Liver (tissue), 8 donors: ENCODE measurements at regions not wholly inside any gene's neighbourhood (a gene's known extent, or its start where the extent isn't known, plus 50 kb on each side); places are given as distances from the start of the nearest gene placed in this dataset.

Experiments
- DNase-seq: peaks from one replicate; pipeline ENCODE4 v3.0.0-alpha.2; 2017; ENCODE audit warnings: low spot score
- H3K27ac ChIP-seq, 2 donors: one replicate each; pipeline ENCODE4 v1.7.0; 2013; ENCODE audit warnings: inconsistent platforms in 2 of 2, low read length in 2 of 2, control low read depth in 1 of 2, low read depth in 1 of 2, mild to moderate bottlenecking in 1 of 2
- H3K27me3 ChIP-seq, 4 donors: one replicate each; pipeline versions ENCODE4 v1.6.1 to v1.7.0; 2013; ENCODE audit warnings: low read length in 3 of 4, inconsistent platforms in 1 of 4, mild to moderate bottlenecking in 1 of 4, moderate library complexity in 1 of 4; ENCODE audit not compliant: control insufficient read depth in 4 of 4, insufficient read depth in 4 of 4
- H3K36me3 ChIP-seq, 4 donors: one replicate each; pipeline versions ENCODE4 v1.6.1 to v1.7.0; 2013; ENCODE audit warnings: low read length in 3 of 4, mild to moderate bottlenecking in 3 of 4, low read depth in 1 of 4, moderate library complexity in 1 of 4; ENCODE audit not compliant: control insufficient read depth in 4 of 4, insufficient read depth in 3 of 4
- H3K4me1 ChIP-seq, 4 donors: one replicate each; pipeline versions ENCODE4 v1.6.1 to v1.7.0; 2013; ENCODE audit warnings: low read length in 3 of 4, mild to moderate bottlenecking in 3 of 4, moderate library complexity in 1 of 4; ENCODE audit not compliant: control insufficient read depth in 4 of 4, insufficient read depth in 4 of 4
- H3K4me3 ChIP-seq, 3 donors: one replicate each; pipeline versions ENCODE4 v1.6.1 to v1.7.0; 2013; ENCODE audit warnings: low read length in 3 of 3, control low read depth in 1 of 3, low read depth in 1 of 3, mild to moderate bottlenecking in 1 of 3
- H3K9ac ChIP-seq, 2 donors: one replicate each; pipeline ENCODE4 v1.7.0; 2013; ENCODE audit warnings: low read length in 2 of 2, mild to moderate bottlenecking in 2 of 2, moderate library complexity in 2 of 2, control low read depth in 1 of 2, low read depth in 1 of 2
- H3K9me3 ChIP-seq, 4 donors: one replicate each; pipeline versions ENCODE4 v1.6.1 to v1.7.0; 2013; ENCODE audit warnings: low read length in 3 of 4; ENCODE audit not compliant: control insufficient read depth in 4 of 4
- CTCF ChIP-seq: fragments of 150-350 bp; IDR thresholded peaks from 2 replicates; pipeline ENCODE4 v1.5.1; 2017; ENCODE audit warnings: improper control_type of control experiment, low read depth, low read length; ENCODE audit not compliant: missing input control
- EGR1 ChIP-seq, 2 donors: IDR thresholded peaks; 2 replicates each; pipeline ENCODE4 v1.6.1; 2016 to 2018; ENCODE audit warnings: antibody characterized with exemption in 2 of 2, low read depth in 2 of 2
- FOXA1 ChIP-seq: IDR thresholded peaks from 2 replicates; pipeline ENCODE4 v1.6.1; 2016; ENCODE audit warnings: antibody characterized with exemption
- FOXA2 ChIP-seq: IDR thresholded peaks from 2 replicates; pipeline ENCODE4 v1.6.1; 2016; ENCODE audit warnings: antibody characterized with exemption
- GABPA ChIP-seq, 2 donors: IDR thresholded peaks in 1 of 2; conservative IDR thresholded peaks in 1 of 2; 2 replicates each; pipeline ENCODE4 v1.6.1; 2016; ENCODE audit warnings: antibody characterized with exemption in 2 of 2, mild to moderate bottlenecking in 1 of 2, moderate library complexity in 1 of 2
- HNF4A ChIP-seq, 2 donors: conservative IDR thresholded peaks; 2 replicates each; pipeline ENCODE4 v1.6.1; 2016; ENCODE audit warnings: antibody characterized with exemption in 2 of 2, mild to moderate bottlenecking in 2 of 2
- HNF4G ChIP-seq: IDR thresholded peaks from 2 replicates; pipeline ENCODE4 v1.6.1; 2016; ENCODE audit warnings: antibody characterized with exemption
- JUND ChIP-seq, 2 donors: IDR thresholded peaks; 2 replicates each; pipeline ENCODE4 v1.6.1; 2016; ENCODE audit warnings: antibody characterized with exemption in 2 of 2
- MAX ChIP-seq: IDR thresholded peaks from 2 replicates; pipeline ENCODE4 v1.6.1; 2016; ENCODE audit warnings: antibody characterized with exemption
- NR2F2 ChIP-seq: IDR thresholded peaks from 2 replicates; pipeline ENCODE4 v1.6.1; 2016; ENCODE audit warnings: antibody characterized with exemption
- RAD21 ChIP-seq, 2 donors: IDR thresholded peaks; 2 replicates each; pipeline ENCODE4 v1.6.1; 2016; ENCODE audit warnings: antibody characterized with exemption in 2 of 2, mild to moderate bottlenecking in 2 of 2
- REST ChIP-seq: IDR thresholded peaks from 2 replicates; pipeline ENCODE4 v1.6.1; 2016; ENCODE audit warnings: antibody characterized with exemption, mild to moderate bottlenecking
- RXRA ChIP-seq, 2 donors: IDR thresholded peaks; 2 replicates each; pipeline ENCODE4 v1.6.1; 2017 to 2018; ENCODE audit warnings: antibody characterized with exemption in 2 of 2, mild to moderate bottlenecking in 1 of 2
- SP1 ChIP-seq: IDR thresholded peaks from 2 replicates; pipeline ENCODE4 v1.6.1; 2018; ENCODE audit warnings: antibody characterized with exemption, mild to moderate bottlenecking
- TAF1 ChIP-seq: conservative IDR thresholded peaks from 2 replicates; pipeline ENCODE4 v1.6.1; 2016; ENCODE audit warnings: antibody characterized with exemption, mild to moderate bottlenecking
- YY1 ChIP-seq: IDR thresholded peaks from 2 replicates; pipeline ENCODE4 v1.6.1; 2016; ENCODE audit warnings: antibody characterized with exemption, mild to moderate bottlenecking
- ZBTB33 ChIP-seq: IDR thresholded peaks from 2 replicates; pipeline ENCODE4 v1.6.1; 2016; ENCODE audit warnings: antibody characterized with exemption
- whole genome bisulfite sequencing: extraction: QIAGEN DNeasy Blood & Tissue Kit; methylation state at CpG from one replicate; pipeline ENCODE4 v1.1.7; 2013; 5-methylcytosine and 5-hydroxymethylcytosine counted together
- donor health status: healthy.
- donor health status: healthy.
- donor health status: healthy.
- donor health status: healthy.
- donor health status: healthy.

- 87% methylated on average over 10 of the region's 10 CpGs for WGBS
- H3K27ac ChIP-seq = no peak overlapping the region
- no peak overlapping the region for H3K9ac ChIP-seq
- H3K27me3 ChIP-seq = no peaks in the 10 kb centered on the region
- TF ChIP-seq REST = no peak
- no peak for TF ChIP-seq EGR1 (IDR thresholded peaks at IDR 0.05; ENCODE audit: low read depth in 2 of 2)
- no peak for TF ChIP-seq RXRA (IDR thresholded peaks at IDR 0.05)
- TF ChIP-seq ZBTB33 = no peak
- no peak for TF ChIP-seq CTCF
- TF ChIP-seq TAF1 = no peak
- no peak for TF ChIP-seq JUND (IDR thresholded peaks at IDR 0.05)
- no peak for TF ChIP-seq HNF4A (conservative IDR thresholded peaks at IDR 0.05)
- TF ChIP-seq FOXA1 = no peak
- TF ChIP-seq GABPA (IDR thresholded peaks at IDR 0.05 in 1 of 2, conservative IDR thresholded peaks at IDR 0.05 in 1 of 2) = no peak
- TF ChIP-seq FOXA2 = no peak
- no peaks in the 10 kb centered on the region for H3K4me1 ChIP-seq
- H3K9me3 ChIP-seq = peaks cover 0 to 9% (median 3%) of the 10 kb centered on the region in 4 donors
- DNase-seq = no peak
- H3K36me3 ChIP-seq = no peaks in the 10 kb centered on the region
- no peak overlapping the region for H3K4me3 ChIP-seq
Observed at GRCh38 chr18:75142677-75143076, 66.3 kb downstream of the PTGR3 start.

DNA sequence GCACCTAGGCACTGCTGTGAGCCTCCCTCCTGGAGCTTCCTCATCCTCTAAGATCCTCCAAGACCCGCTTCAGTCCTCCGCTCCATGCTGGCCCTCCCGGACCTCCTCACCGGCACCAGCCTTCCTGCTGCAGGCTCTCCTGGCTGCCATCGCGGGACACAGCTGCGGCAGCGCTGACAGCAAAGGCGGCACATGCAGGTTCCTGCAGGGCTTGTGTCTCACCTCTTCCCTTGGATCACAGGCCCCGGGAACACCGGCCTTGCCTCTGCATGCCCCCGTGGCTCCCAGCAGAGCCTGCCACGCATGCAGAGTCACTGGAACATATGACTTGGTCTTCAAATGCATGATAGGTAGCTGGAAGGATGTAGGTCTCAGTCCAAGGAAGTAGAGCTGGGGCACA is 67.2 kb downstream of the PTGR3 start:
- 92% methylated on average over 13 of the region's 13 CpGs for WGBS

More for the DNA sequence above, 67.2 kb downstream of the PTGR3 start:
- Histone ChIP-seq H3K27me3 (no peaks in the 10 kb centered on the region), H3K9ac (no peak overlapping the region), H3K36me3 (no peaks in the 10 kb centered on the region), H3K4me3 (no peak overlapping the region), H3K4me1 (no peaks in the 10 kb centered on the region), H3K9me3 (peaks cover 0 to 9% (median 2%) of the 10 kb centered on the region in 4 donors), H3K27ac (no peak overlapping the region)
- TF ChIP-seq YY1 (no peak), RAD21 (IDR thresholded peaks at IDR 0.05) (no peak), NR2F2 (no peak), SP1 (no peak), MAX (no peak), REST (no peak), ZBTB33 (no peak), CTCF (no peak), TAF1 (no peak), HNF4G (no peak), JUND (IDR thresholded peaks at IDR 0.05) (no peak)
- no peak for DNase-seq
